ENCODE measurements at regions not wholly inside any gene's neighbourhood (a gene's known extent, or its start where the extent isn't known, plus 50 kb on each side); places are given as distances from the start of the nearest gene placed in this dataset.

GRCh38 chr5:116756531-116756930 lies 181.9 kb upstream of the SEMA6A start:
- no peak for FAIRE-seq
- H3K9me3 ChIP-seq (ENCODE audit: control insufficient read depth, low read depth, low read length) = no peaks in the 10 kb centered on the region

DNA sequence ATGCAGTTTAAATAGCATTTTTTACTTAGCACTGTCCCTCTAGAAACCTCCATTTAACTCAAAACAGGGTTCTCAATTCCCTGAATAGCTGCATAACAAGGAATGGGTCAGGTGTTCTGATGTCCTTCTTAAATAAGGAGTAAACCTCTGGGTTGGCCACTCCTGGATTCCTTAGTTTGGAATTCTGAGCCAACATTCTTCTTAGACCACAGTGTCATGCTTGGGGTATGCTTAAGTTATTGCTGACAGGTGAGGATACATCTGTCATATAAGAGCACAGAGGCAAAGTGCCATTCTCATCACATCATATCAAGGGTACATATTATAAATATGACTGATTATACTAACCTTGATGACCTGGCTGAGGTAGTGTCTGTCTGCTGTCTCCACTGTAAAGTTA lies 179.9 kb upstream of the SEMA6A start:
- Histone ChIP-seq H3K4me3 (ENCODE audit: control insufficient read depth in 2 of 3, extremely low read depth in 1 of 3, insufficient read depth in 2 of 3, low read depth in 1 of 3, low read length in 3 of 3) (no peak overlapping the region), H3K27me3 (ENCODE audit: control insufficient read depth, extremely low read depth, insufficient read depth, low read length) (no peaks in the 10 kb centered on the region), H3K9me3 (ENCODE audit: control insufficient read depth, low read depth, low read length) (no peaks in the 10 kb centered on the region), H4K20me1 (ENCODE audit: control insufficient read depth, extremely low read depth, insufficient read depth, low read length) (no peaks in the 10 kb centered on the region), H3K27ac (ENCODE audit: control insufficient read depth, insufficient read depth, low read length) (no peak overlapping the region), H3K36me3 (ENCODE audit: control insufficient read depth in 2 of 2, extremely low read depth in 1 of 2, insufficient read depth in 2 of 2, low read length in 2 of 2) (no peaks in the 10 kb centered on the region), H3K4me2 (ENCODE audit: control insufficient read depth, extremely low read depth, insufficient read depth, low read depth, low read length) (no peak overlapping the region), H3K4me1 (ENCODE audit: control insufficient read depth, extremely low read depth, insufficient read depth, low read length) (no peaks in the 10 kb centered on the region), H3K9ac (ENCODE audit: control insufficient read depth, extremely low read depth, insufficient read depth, low read length) (no peak overlapping the region), H3K9me1 (ENCODE audit: control insufficient read depth, extremely low read depth, insufficient read depth, low read length) (no peaks in the 10 kb centered on the region), H3K79me2 (ENCODE audit: control insufficient read depth, insufficient read depth, low read length) (no peaks in the 10 kb centered on the region), H2AFZ (ENCODE audit: control insufficient read depth, low read length) (no peak overlapping the region)
- no peak for TF ChIP-seq EZH2 (IDR thresholded peaks at IDR 0.05; ENCODE audit: low read length)
- TF ChIP-seq, protein P1, sequence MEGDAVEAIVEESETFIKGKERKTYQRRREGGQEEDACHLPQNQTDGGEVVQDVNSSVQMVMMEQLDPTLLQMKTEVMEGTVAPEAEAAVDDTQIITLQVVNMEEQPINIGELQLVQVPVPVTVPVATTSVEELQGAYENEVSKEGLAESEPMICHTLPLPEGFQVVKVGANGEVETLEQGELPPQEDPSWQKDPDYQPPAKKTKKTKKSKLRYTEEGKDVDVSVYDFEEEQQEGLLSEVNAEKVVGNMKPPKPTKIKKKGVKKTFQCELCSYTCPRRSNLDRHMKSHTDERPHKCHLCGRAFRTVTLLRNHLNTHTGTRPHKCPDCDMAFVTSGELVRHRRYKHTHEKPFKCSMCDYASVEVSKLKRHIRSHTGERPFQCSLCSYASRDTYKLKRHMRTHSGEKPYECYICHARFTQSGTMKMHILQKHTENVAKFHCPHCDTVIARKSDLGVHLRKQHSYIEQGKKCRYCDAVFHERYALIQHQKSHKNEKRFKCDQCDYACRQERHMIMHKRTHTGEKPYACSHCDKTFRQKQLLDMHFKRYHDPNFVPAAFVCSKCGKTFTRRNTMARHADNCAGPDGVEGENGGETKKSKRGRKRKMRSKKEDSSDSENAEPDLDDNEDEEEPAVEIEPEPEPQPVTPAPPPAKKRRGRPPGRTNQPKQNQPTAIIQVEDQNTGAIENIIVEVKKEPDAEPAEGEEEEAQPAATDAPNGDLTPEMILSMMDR (optimal IDR thresholded peaks at IDR 0.05 in 1 of 3, IDR thresholded peaks at IDR 0.05 in 1 of 3, conservative IDR thresholded peaks at IDR 0.05 in 1 of 3; ENCODE audit: extremely low read depth in 1 of 3, insufficient read depth in 2 of 3, low read length in 3 of 3) = no peak
- dilution Hi-C loops (cut with MboI; ENCODE audit: extremely low pct_ligation_motif_present, low sequenced_read_pairs) = no loop called here
- FAIRE-seq = no peak
- peak; percentile 9 for DNase-seq (ENCODE audit: low read depth, low spot score)

More at GRCh38 chr5:116756531-116756930, 181.9 kb upstream of the SEMA6A start:
- no peak overlapping the region for H3K27ac ChIP-seq (ENCODE audit: control insufficient read depth, insufficient read depth, low read length)
- no peaks in the 10 kb centered on the region for H3K36me3 ChIP-seq (ENCODE audit: control insufficient read depth in 2 of 2, extremely low read depth in 1 of 2, insufficient read depth in 2 of 2, low read length in 2 of 2)
- no peak overlapping the region for H3K9ac ChIP-seq (ENCODE audit: control insufficient read depth, extremely low read depth, insufficient read depth, low read length)
- TF ChIP-seq EZH2 (IDR thresholded peaks at IDR 0.05; ENCODE audit: low read length) = no peak
- TF ChIP-seq, protein P1 (optimal IDR thresholded peaks at IDR 0.05 in 1 of 3, IDR thresholded peaks at IDR 0.05 in 1 of 3, conservative IDR thresholded peaks at IDR 0.05 in 1 of 3; ENCODE audit: extremely low read depth in 1 of 3, insufficient read depth in 2 of 3, low read length in 3 of 3) = no peak
- no peaks in the 10 kb centered on the region for H3K79me2 ChIP-seq (ENCODE audit: control insufficient read depth, insufficient read depth, low read length)
- H2AFZ ChIP-seq (ENCODE audit: control insufficient read depth, low read length) = no peak overlapping the region
- H3K4me3 ChIP-seq (ENCODE audit: control insufficient read depth in 2 of 3, extremely low read depth in 1 of 3, insufficient read depth in 2 of 3, low read depth in 1 of 3, low read length in 3 of 3) = no peak overlapping the region
- H4K20me1 ChIP-seq (ENCODE audit: control insufficient read depth, extremely low read depth, insufficient read depth, low read length) = no peaks in the 10 kb centered on the region
- dilution Hi-C loops (cut with MboI; ENCODE audit: extremely low pct_ligation_motif_present, low sequenced_read_pairs) = no loop called here
- H3K9me1 ChIP-seq (ENCODE audit: control insufficient read depth, extremely low read depth, insufficient read depth, low read length) = no peaks in the 10 kb centered on the region
- no peaks in the 10 kb centered on the region for H3K27me3 ChIP-seq (ENCODE audit: control insufficient read depth, extremely low read depth, insufficient read depth, low read length)
- H3K4me2 ChIP-seq (ENCODE audit: control insufficient read depth, extremely low read depth, insufficient read depth, low read depth, low read length) = no peak overlapping the region
- H3K4me1 ChIP-seq (ENCODE audit: control insufficient read depth, extremely low read depth, insufficient read depth, low read length) = no peaks in the 10 kb centered on the region
- no peak for DNase-seq (ENCODE audit: low read depth, low spot score)

All from keratinocyte (primary cell).